ENCODE measurements at regions not wholly inside any gene's neighbourhood (a gene's known extent, or its start where the extent isn't known, plus 50 kb on each side); places are given as distances from the start of the nearest gene placed in this dataset.

GRCh38 chr6:163741743-163742363, 327.3 kb downstream of the QKI start:
- no peak overlapping the region for H3K4me3 ChIP-seq (ENCODE audit: low read depth, low read length)
- TF ChIP-seq CTCF (IDR thresholded peaks at IDR 0.05; ENCODE audit: insufficient read depth, low read depth, low read length, missing control alignments), result no peak
- no peak for DNase-seq (ENCODE audit: low read depth)

DNA sequence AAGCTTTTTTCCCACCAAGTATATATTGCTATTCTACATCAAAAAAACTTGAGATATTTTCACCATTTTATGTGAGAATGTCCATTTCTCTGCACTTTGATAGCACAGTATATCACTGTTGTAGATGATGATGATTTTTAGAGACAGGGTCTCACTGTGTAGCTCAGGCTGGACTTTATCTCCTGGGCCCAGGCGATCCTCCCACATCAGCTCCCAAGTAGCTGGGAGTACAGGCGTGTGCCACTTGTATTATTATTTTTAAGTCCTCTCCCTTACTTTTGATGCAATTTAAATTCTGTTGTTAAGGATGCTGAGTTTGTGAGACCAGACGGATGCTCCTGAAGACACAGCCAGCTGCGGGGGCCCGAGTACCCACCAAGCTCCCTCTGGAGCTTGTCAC, 326.8 kb downstream of the QKI start:
- no peak for DNase-seq (ENCODE audit: low read depth)
- TF ChIP-seq CTCF (IDR thresholded peaks at IDR 0.05; ENCODE audit: insufficient read depth, low read depth, low read length, missing control alignments), result no peak

DNA sequence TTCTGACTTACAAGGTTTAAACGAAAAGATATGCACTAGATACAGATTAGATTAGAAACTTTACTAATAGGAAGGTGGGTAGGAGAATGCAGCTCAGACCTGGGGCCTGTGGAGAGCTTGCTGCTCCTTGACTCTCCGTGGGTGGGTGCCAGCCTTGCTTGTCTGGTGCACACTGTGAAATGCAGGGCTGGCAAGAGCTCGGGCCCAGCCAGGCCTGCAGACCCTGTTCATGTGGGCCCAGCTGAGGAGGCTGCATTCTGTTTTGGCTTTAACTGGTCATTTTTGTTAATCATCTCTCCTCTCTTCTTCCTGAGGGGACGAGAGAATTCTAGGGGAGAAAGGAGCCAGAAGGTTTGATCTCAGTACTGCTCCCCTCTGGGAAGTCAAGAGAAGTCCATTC, 325.4 kb downstream of the QKI start:
- no peak overlapping the region for H3K4me3 ChIP-seq (ENCODE audit: low read depth, low read length)
- DNase-seq (ENCODE audit: low read depth), result no peak
- no peak for TF ChIP-seq CTCF (IDR thresholded peaks at IDR 0.05; ENCODE audit: insufficient read depth, low read depth, low read length, missing control alignments)

More for the DNA sequence above, 326.8 kb downstream of the QKI start:
- no peak overlapping the region for H3K4me3 ChIP-seq (ENCODE audit: low read depth, low read length)

- no peak overlapping the region for H3K4me3 ChIP-seq (ENCODE audit: low read depth, low read length)
- DNase-seq (ENCODE audit: low read depth), result no peak
- TF ChIP-seq CTCF (IDR thresholded peaks at IDR 0.05; ENCODE audit: insufficient read depth, low read depth, low read length, missing control alignments), result no peak
Measured at GRCh38 chr6:163739408-163739725, 324.8 kb downstream of the QKI start.

GRCh38 chr6:163738725-163739407, 324.3 kb downstream of the QKI start:
- H3K4me3 ChIP-seq (ENCODE audit: low read depth, low read length), result no peak overlapping the region
- TF ChIP-seq CTCF (IDR thresholded peaks at IDR 0.05; ENCODE audit: insufficient read depth, low read depth, low read length, missing control alignments), result no peak
- peak; percentile 7 for DNase-seq (ENCODE audit: low read depth)

GRCh38 chr6:163738304-163738703, 323.8 kb downstream of the QKI start:
- DNase-seq (ENCODE audit: low read depth), result no peak
- no peak for TF ChIP-seq CTCF (IDR thresholded peaks at IDR 0.05; ENCODE audit: insufficient read depth, low read depth, low read length, missing control alignments)
- no peak overlapping the region for H3K4me3 ChIP-seq (ENCODE audit: low read depth, low read length)

DNA sequence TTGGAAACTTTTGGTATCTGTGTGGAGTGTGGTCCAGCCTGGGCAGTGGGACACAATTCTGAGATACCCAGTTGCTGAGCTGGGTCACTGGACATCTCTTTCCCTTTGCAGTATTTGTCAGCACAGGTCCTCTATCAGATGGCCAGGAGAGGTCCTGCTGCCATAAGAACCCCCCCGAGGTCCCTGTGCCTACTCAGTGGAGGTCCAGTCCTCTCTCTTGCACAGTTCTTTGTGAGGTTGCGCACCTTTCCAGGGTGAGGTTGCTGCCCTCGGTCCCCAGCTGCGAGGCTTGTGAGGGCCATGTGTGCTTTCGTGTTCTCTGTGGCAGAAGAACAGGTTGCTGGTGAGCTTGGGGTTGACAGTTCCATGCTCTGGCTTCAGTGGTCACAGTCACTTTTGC, 320.6 kb downstream of the QKI start:
- no peak for DNase-seq (ENCODE audit: low read depth)
- H3K4me3 ChIP-seq (ENCODE audit: low read depth, low read length), result no peak overlapping the region
- no peak for TF ChIP-seq CTCF (IDR thresholded peaks at IDR 0.05; ENCODE audit: insufficient read depth, low read depth, low read length, missing control alignments)
